ENCODE measurements at regions not wholly inside any gene's neighbourhood (a gene's known extent, or its start where the extent isn't known, plus 50 kb on each side); places are given as distances from the start of the nearest gene placed in this dataset.
"Not testable (repeated sequence)": the region's sequence is repeated elsewhere in the genome, so short reads cannot be mapped to it uniquely, and the experiment has no call there.

GRCh38 chr2:144632809-144633208, 112.9 kb upstream of the ZEB2 start:
- DNase-seq = no peak

DNA sequence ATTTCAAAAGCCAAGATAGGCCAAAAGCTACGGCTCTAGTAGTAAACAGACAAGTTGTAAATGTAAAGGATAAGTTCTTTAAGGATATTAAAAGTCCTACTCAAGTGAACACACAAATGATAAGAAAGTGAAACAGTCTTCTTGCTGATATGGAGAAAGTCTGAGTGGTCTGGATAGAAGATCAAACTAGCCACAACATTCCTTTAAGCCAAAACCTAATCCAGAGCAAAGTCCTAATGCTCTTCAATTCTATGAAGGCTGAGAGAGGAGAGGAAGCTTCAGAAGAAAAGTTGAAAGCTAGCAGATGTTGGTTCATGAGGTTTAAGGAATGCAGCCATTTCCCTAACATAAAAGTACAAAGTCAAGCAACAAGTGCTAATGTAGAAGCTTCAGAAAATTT, 111.7 kb upstream of the ZEB2 start:
- no peak for DNase-seq

DNA sequence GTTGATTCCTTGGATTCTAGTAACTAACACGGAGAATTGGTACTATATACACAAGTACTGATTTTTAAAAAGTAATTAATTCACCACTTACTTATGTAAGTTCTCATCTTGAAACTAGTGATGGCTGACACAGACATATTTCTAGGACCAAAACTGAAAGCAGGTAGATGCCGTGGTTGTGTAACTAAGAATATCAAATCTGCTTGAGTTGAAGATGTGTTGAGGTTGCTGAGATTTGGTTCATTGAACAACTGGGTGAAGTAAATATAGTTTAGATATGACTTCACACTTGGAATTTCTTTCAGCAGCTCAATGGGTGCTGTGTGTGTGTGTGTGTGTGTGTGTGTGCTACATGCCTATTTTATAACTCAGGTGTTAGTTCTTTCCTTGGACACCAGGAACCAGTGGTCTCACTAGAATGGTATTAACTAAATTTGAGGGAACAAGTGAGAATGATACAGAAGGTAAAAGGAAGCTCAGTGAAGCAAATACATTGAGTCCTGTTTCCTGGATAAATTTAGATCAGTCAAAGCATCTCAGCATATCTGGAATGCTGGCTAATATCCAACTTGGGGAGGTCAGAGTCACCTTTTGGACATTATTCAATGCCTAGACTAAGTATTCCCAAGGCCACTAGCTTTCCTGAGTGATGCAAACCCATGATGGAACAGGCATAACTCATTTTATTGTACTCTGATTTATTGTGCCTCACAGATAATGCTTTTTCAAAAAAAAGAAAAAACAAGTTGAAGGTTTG, 110.7 kb upstream of the ZEB2 start:
- DNase-seq = no peak

DNA sequence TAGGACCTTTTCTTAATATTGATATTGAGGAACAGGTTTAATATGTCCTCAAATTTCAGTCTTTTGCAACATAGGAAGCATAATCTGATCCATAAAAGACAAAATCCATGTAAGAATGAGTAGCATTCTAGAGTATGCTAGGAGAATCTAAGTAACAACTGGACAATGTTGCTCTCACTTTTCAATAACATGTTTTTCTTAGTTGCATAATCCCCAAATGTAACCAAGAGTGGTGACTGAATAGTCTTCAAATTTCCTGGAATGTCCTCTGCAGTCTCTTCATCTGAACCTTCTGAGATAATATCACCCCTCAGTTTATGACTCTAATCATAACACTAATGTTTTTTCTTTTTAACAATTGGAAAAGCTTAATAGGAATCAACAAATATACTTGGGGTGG, 110.0 kb upstream of the ZEB2 start:
- no peak for DNase-seq

- DNase-seq = no peak
Observed at GRCh38 chr2:144628566-144628965, 108.6 kb upstream of the ZEB2 start.

GRCh38 chr2:144625626-144626025, 105.7 kb upstream of the ZEB2 start:
- DNase-seq = no peak

GRCh38 chr2:144625226-144625625, 105.3 kb upstream of the ZEB2 start:
- no peak for DNase-seq

DNA sequence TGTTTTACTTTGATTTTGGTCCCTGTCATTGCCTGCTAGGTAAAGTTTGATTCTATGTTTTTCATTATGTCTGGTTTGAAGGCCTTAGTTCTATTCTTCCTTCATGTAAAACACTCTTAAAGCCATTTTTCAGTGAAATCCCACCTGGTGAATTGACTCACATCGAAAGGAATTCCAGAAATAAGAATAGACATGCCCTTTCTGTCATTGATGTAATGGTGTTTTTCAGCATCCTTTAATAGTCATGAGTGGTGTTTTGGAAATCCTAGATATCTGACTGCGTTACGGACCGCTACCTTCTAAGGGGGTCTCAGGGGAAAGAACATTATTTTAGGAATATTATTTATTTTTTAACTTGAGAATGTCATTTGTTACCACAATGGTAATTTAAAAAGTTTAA, 104.5 kb upstream of the ZEB2 start:
- DNase-seq = no peak

GRCh38 chr2:144622373-144622772, 102.5 kb upstream of the ZEB2 start:
- not testable (repeated sequence) for DNase-seq

- no peak for DNase-seq
Observed at GRCh38 chr2:144621266-144621665, 101.3 kb upstream of the ZEB2 start.

DNA sequence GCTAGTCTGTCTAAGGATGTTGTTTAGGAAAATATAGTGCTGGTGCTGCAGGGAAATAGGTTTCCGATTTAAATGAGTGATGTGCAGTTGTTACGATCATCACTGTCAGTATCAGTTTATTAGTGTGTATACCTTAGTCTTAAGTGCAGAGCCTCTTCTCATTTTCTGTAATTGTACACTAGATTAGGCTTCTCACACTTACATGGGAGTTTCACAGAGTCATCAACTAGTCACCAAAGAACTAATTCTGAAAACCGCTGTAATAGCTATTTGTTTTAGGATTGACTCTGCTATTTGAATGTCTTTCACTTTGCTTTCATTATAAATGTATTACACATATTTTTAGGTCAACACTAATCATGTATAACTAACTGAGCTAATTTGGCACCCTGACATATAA, 99.8 kb upstream of the ZEB2 start:
- DNase-seq = no peak

DNA sequence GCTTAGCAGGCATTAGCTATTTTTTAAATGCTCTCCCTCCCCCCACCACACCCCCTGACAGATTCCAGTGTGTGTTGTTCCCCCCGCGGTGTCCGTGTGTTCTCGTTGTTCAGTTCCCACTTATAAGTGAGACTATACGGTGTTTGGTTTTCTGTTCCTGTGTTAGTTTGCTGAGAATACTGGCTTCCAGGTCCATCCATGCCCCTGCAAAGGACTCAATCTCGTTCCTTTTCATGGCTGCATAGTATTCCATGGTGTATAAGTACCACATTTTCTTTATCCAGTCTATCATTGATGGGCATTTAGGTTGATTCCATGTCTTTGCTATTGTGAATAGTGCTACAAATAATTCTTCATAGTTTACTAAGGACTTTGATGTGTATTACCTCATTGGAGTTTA, 97.3 kb upstream of the ZEB2 start:
- not testable (repeated sequence) for DNase-seq

DNA sequence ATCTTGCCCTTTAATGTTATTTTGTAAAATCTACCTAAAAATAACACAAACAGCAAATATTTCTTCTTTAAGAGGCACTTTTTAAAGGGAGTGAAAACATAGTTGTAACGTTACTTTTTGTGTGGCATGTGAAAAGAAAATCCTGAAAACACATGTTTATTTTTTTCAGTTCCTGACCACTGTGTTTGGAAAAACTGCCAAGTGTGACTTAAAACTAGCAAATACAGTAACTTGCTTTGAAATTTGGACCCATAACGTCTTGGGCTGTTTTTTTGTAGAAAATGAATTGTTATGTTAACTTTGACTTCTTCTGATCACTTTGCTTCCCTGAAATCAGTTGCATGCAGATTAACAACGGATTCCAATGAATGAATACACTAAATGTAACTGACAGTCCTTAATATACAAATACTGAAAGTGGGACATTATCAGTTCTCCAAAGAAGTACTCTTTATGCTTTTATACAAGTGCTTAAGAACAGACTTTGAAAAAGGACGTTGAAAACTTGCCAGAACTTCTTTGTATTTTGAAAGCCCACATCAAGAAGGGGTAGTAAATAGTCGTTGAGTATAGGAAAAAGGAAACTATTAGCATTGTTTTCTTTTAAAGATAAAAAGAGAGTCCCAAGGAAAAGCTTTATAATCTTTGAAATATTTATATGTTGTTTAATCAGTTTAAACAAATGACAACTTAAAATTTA, 96.1 kb upstream of the ZEB2 start:
- DNase-seq = no peak

DNA sequence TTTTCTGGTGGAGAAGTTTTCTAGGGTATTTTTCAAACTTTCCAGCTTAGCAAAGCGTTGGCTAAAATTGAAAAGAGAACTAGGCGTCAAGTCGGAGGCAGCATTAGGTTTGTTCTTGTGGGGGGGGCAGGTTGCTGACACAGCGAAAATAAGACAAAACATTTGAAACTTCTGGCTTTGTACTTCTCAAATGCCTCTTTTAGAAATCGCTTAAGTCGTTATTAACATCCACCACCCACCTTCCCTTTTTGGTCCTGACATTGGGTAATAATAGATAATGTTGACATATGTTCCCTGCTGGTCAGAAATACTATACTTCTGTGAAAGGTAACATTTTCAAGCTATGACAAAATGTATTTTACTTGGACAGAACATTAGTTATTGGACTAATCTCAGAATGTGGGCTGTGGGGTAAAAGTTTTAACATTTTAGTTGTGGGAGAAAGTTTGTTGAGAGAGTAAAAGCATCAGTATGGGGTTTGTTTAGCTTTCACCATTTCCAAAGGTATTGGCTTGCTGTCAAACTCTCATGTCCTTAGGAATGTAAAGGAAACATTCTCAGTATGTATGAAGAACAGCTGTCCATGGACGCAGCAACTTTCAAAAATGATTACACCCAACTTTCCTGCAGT, 88.1 kb upstream of the ZEB2 start:
- no peak for DNase-seq

DNA sequence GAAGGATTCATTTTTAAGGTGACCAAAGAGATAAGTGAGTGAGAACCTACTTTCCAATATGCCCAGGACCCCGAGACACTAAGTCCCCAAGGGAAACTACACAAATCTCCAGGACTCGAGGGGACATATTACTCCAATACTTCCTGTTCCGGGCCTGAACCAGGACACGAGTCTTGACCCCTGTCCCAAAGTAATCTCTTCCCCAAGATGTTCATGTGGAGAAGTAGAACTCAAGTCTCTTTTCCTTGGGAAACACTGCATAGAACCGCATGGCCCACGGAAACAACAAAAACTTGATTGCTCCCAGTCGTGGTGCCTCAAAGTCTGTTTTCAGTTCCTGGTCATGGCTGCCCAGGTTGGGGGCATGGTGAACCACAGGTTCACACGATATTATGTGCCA, 87.2 kb upstream of the ZEB2 start:
- no peak for DNase-seq

DNA sequence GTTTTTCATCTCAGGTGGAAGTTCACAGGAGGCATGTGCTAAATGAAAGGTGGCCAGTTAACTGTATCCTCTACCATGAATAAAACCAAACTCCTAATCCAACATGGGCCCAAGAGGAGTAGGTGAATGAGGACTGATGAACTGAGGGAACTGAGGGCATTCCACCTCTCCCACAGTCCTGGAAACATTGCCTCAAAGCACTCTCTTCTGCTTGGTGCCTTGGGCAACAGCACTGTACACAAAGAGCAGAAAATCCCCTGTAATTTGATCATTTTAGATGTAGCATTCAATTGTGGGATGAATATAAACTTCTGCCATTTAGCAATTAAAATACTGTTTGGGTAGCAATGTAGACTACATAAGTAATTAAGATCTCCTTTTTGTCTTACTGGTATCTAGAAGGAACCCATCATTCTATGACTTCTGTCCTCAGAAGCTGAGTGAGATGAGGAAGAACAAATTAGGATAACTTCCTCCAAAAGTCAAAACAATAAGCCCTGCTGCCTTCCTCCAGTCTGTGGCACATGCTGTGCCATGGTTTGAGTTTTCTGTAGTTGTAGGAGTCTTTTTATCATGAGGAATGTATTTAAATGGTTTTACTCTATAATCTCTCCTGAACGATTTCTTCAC, 86.7 kb upstream of the ZEB2 start:
- no peak for DNase-seq

DNA sequence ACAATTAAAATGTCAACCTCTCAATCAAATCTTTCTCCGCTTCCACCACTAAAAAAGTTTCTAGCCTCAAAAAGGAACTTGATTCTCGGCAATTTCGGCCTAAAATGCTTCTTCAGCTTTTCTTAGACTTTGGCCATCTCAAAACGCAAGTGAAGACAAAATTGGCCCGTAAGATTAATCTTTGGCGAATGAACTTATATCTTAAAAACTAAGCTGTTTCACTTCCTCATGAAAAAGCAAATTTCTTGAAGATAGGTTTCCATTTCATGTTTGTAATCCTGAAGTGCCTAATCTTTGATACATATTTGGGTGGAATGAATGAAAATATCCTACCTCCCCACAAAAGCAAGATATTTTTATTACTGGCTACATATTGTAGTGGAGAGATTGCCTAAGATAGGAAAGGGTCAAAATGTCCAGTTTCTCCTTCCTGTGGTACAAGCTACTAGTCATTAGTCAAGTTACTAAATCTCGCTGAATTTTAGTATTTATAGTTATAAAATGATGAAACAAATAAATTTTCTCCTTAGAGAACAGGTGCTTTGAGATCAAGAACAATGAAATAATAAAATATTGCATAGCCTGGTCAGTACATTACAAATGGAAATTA, 85.4 kb upstream of the ZEB2 start:
- DNase-seq = no peak

DNA sequence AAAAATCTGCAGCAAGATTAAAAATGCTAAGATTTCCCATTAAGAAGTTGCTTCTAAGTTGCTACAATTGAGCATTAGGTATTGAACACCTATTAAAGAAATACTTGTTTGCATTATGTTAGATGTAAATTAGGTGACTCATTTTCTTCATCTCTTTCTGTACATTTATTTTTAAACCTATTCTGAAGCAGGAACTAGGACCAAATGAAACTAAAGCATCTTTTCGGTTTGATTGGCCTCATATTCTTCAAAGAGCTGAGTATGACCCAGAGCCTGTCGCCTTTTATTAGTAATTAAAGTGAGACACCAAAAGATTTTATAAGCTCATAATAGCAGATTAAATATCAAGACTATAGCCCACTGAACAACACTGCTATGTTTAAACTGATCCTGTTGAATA, 83.4 kb upstream of the ZEB2 start:
- no peak for DNase-seq

GRCh38 chr2:144598906-144599305, 79.0 kb upstream of the ZEB2 start:
- DNase-seq = no peak

DNA sequence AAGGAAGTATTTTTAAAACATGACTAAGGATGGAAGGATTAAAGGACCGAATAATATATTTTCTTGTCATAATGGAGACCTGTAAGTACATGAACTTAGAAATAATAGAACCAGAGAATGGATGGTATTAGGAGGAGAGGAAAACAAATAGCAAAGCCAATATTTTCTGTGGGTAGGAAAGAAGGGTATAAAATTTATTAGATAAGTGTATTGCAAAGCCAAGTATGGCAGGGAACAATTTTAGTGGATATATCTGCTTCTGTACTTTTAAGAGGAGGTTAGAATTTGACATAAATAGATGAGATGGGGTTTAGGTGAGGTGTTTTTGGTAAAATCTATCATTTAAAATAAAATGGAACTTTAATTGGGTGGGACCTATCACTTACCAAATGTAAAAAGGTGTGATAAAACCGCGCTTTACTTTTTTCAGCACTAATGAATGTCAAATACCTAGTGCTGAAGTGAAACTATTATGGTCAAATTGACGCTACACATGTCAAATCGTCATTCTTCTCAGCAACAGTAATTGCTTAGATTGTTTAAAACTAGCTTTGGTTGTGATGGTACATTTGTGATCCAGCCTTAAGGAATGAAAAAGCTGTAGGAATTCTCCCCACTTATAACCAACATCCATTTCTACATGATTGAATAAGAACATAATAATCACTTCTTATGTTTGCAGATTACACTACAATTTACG, 78.1 kb upstream of the ZEB2 start:
- no peak for DNase-seq

DNA sequence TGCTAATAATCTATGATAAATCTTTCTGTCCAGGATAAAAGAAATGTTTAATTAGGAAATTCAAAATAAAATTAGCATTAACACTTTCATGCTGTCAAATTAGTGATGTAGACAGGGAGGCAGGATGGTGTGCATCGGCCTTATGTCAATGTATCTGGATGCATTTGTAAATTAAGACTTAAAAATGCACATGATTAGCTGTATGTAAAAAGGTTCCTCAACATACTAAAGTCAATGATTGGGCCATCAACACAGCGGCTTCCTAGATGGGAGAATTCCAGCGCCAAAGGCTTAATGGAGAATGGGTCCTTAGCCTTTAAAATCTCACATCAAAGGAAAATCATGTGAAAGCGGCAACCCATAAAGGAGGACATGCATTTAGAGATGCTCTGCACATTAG, 77.5 kb upstream of the ZEB2 start:
- DNase-seq = no peak

DNA sequence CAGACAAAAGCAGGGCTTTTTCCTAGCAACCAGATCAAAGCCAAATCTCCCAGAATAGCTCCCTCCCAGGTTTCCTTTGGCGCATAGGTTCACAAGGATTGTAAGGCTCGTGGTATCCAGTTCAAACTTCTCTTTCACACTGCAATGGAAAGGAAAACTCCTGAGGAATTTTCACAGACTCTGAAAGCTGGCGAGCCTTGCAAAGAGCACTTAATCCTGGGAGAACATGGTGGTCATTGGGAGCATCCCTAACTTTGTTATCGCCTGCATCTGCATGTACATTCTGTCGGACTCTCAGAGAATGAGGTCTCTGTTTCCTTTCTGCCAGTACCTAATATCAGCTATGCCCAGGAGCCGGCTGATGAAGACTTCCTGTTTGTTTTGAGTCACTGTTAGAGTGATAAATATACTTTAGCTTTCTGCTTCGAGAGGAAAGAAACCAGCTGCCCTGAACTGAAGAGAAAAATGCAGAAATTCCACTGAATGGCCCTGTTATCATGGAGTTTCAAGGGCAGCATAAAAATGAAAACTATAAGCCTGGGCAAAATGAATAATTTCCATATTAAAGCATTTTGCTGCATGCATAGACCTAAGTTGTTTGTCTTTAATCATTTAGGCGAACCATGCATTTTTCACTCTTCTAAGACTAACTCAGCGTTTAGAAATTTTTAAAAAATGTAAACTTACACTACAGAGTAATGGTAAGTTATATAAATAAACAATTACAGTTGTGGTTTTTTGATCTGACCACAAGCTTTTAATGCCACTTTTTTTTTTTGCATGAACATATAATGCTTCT, 76.4 kb upstream of the ZEB2 start:
- DNase-seq = no peak
